Lower lobe of right lung (tissue), 2 donors: ENCODE measurements at regions not wholly inside any gene's neighbourhood (a gene's known extent, or its start where the extent isn't known, plus 50 kb on each side); places are given as distances from the start of the nearest gene placed in this dataset.

Experiments used
- ATAC-seq, 2 donors: fragments of 200-7000 bp; cut with Tn5 transposase; one replicate each; pipeline ENCODE4 v1.9.1; 2020 to 2022; ENCODE audit warnings: mild to moderate bottlenecking in 2 of 2, moderate library complexity in 2 of 2
- DNase-seq: peaks from one replicate; pipeline ENCODE4 v3.0.0-alpha.2; 2020
- H3K27ac ChIP-seq: fragments of 200-600 bp; one replicate; pipeline ENCODE4 v1.8.0; 2022
- H3K27me3 ChIP-seq: fragments of 200-600 bp; one replicate; pipeline ENCODE4 v1.8.0; 2022; ENCODE audit warnings: low read depth
- H3K36me3 ChIP-seq: fragments of 200-600 bp; one replicate; pipeline ENCODE4 v1.8.0; 2022; ENCODE audit warnings: mild to moderate bottlenecking
- H3K4me1 ChIP-seq: fragments of 200-600 bp; one replicate; pipeline ENCODE4 v1.8.0; 2022
- H3K4me3 ChIP-seq: fragments of 200-600 bp; one replicate; pipeline ENCODE4 v1.8.0; 2022; ENCODE audit warnings: mild to moderate bottlenecking
- H3K9me3 ChIP-seq: fragments of 200-600 bp; one replicate; pipeline ENCODE4 v1.8.0; 2022
- intact Hi-C: fragments of 100-400 bp; cut with DNase I; formaldehyde crosslinking; loops from one replicate; pipeline ENCODE4 v1.11.0; 2022
- TF ChIP-seq, protein P1 (sequence below): fragments of 200-600 bp; IDR thresholded peaks from one replicate; pipeline ENCODE4 v1.8.0; 2022; ENCODE audit warnings: antibody characterized with exemption, mild to moderate bottlenecking
- donor health status: DM: no; HTN: yes; CAD: no; lungs with severe emphysema.

DNA sequence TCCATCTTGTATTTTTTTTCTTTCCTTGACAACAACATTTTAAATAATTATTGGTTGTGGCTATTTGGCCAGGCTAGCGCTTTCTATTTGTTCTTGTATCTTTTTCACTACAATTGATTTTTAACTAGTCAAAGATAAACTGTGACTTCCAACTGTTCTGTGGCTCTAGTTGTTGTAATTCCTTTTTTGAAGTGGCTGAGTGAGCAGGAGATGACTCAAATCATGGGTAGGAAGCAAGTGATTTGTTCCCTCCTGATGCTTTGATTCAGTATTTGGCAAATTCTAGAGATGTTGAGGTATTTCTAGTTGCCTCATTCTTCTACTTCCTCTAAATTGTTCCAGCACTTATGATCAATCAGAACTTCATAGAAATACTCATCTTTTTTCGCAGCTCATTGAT, 633.5 kb downstream of the RERGL start:
- ATAC-seq (no peak), DNase-seq (no peak)
- intact Hi-C loops, result no loop called here
- Histone ChIP-seq H3K27me3 (no peaks in the 10 kb centered on the region), H3K27ac (no peak overlapping the region), H3K36me3 (no peaks in the 10 kb centered on the region), H3K4me3 (no peak overlapping the region), H3K9me3 (no peaks in the 10 kb centered on the region), H3K4me1 (no peaks in the 10 kb centered on the region)
- TF ChIP-seq, protein P1, sequence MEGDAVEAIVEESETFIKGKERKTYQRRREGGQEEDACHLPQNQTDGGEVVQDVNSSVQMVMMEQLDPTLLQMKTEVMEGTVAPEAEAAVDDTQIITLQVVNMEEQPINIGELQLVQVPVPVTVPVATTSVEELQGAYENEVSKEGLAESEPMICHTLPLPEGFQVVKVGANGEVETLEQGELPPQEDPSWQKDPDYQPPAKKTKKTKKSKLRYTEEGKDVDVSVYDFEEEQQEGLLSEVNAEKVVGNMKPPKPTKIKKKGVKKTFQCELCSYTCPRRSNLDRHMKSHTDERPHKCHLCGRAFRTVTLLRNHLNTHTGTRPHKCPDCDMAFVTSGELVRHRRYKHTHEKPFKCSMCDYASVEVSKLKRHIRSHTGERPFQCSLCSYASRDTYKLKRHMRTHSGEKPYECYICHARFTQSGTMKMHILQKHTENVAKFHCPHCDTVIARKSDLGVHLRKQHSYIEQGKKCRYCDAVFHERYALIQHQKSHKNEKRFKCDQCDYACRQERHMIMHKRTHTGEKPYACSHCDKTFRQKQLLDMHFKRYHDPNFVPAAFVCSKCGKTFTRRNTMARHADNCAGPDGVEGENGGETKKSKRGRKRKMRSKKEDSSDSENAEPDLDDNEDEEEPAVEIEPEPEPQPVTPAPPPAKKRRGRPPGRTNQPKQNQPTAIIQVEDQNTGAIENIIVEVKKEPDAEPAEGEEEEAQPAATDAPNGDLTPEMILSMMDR, result no peak

DNA sequence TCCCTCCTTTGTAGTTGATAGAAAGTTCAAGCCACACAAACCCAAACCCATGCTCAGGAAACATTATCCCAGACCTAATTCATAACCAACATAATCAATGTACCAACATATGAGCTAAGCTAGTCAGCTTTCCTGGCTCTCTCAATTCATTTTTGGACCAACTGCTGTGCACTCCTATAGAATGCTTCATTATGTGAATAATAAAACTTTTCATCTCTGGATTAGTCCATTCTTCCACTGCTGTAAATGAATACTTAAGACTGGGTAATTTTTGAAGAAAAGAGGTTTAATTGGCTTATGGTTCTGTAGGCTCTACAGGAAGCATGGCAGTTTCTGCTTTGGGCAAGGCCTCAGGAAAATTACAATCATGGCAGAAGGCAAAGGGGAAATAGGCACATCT, 651.9 kb downstream of the RERGL start:
- H3K4me3 ChIP-seq, result no peak overlapping the region
- intact Hi-C loops, result no loop called here
- TF ChIP-seq, protein P1, result no peak

DNA sequence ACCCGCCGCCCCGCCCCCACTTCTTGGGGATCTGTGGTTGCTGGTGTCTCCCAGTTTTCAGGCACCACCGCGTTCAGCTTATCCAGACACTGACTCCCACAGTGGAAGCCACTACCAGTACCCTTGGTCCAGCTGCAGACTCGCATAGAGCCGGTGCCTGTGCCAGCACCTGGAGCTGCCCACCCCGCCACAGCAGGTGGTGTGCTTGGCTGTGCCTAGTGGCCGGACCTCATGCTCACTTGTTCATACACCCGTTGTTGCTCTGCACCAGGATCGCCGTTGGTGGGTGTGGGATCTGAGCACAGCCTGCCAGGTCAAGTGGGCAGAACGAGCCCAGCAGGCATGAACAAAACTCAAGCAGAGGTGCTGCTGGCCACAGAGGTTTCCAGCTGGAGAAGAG, 673.2 kb downstream of the RERGL start:
- TF ChIP-seq, protein P1, result no peak
- ATAC-seq (peak in 1 of 2 donors; percentile 21), DNase-seq (no peak)
- Histone ChIP-seq H3K4me1 (no peaks in the 10 kb centered on the region), H3K36me3 (no peaks in the 10 kb centered on the region), H3K27me3 (no peaks in the 10 kb centered on the region), H3K4me3 (no peak overlapping the region), H3K9me3 (peaks cover 6% of the 10 kb centered on the region), H3K27ac (no peak overlapping the region)
- intact Hi-C loops, result no loop called here

More for the DNA sequence above, 651.9 kb downstream of the RERGL start:
- no peaks in the 10 kb centered on the region for H3K27me3 ChIP-seq
- no peaks in the 10 kb centered on the region for H3K36me3 ChIP-seq
- H3K27ac ChIP-seq, result no peak overlapping the region
- H3K9me3 ChIP-seq, result peaks cover 8% of the 10 kb centered on the region
- no peaks in the 10 kb centered on the region for H3K4me1 ChIP-seq
- ATAC-seq (no peak), DNase-seq (no peak)

DNA sequence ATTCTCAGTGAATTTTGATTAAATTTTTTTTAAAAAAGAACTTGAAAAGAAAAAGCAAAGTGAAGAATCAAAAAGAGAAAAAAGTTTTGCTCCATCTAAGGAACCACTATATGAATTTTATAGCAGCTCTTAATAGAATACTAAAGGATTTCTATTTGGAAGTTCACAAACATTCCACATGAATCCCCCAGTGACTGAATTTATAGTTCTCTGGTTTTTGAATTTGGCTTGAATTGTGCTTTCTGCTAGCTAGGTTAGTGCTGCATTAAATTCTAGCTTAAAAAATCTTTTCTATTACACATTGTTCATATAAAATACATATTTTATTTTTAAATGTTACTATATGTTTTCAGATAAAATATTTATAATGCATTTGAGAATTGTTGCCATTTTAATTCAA, 675.4 kb downstream of the RERGL start:
- ATAC-seq, result no peak
- Histone ChIP-seq H3K27me3 (no peaks in the 10 kb centered on the region), H3K36me3 (no peaks in the 10 kb centered on the region), H3K4me1 (no peaks in the 10 kb centered on the region), H3K27ac (no peak overlapping the region), H3K4me3 (no peak overlapping the region), H3K9me3 (peaks cover 6% of the 10 kb centered on the region)
- DNase-seq, result no peak
- TF ChIP-seq, protein P1, result no peak
- intact Hi-C loops, result no loop called here

DNA sequence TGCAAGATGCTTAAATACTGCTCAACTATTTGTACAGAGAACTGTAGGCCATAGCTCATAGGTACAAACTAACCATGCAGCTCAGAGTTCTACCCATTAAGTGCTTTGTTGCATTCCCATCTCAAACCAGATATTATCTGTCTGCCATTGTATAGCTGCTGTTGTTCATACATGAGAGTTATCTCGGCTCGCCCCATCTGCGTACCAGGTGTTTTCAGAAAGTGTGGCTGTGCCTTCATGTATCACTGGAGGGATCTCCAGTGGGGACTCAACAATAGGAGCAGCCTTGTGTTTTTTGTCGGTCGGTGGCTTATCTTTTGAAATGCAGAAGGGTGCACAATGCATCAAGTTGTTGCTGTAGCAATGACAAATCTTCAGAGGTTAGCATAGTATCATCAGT, 678.3 kb downstream of the RERGL start:
- Histone ChIP-seq H3K27me3 (no peaks in the 10 kb centered on the region), H3K27ac (no peak overlapping the region), H3K9me3 (peaks cover 6% of the 10 kb centered on the region), H3K36me3 (no peaks in the 10 kb centered on the region), H3K4me1 (no peaks in the 10 kb centered on the region), H3K4me3 (no peak overlapping the region)
- ATAC-seq, result no peak
- TF ChIP-seq, protein P1, result no peak
- DNase-seq, result no peak
- intact Hi-C loops, result no loop called here

DNA sequence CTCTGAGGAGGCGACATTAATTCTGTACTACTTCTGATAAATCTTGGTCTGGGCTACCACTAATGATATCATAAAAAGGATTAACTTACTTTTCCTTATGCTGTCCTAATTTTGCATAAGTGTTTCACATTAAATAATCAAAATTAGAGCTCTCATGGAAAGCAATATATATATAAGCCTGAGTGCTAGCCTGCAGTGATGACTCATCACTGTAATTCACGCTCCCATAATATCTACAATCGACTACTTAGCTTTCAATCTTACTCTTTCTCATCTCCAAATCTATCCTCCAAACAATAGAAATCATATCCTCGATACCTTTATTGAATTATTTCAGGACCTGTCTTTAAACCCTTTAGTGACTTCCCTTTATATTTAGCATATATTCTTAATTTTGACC, 701.3 kb downstream of the RERGL start:
- no peaks in the 10 kb centered on the region for H3K27me3 ChIP-seq
- TF ChIP-seq, protein P1, result no peak
- no peaks in the 10 kb centered on the region for H3K4me1 ChIP-seq
- DNase-seq (no peak), ATAC-seq (no peak)
- no peak overlapping the region for H3K27ac ChIP-seq
- H3K9me3 ChIP-seq, result no peaks in the 10 kb centered on the region
- intact Hi-C loops, result no loop called here
- H3K4me3 ChIP-seq, result no peak overlapping the region
- H3K36me3 ChIP-seq, result no peaks in the 10 kb centered on the region
